K562 (cell line): ENCODE measurements at regions not wholly inside any gene's neighbourhood (a gene's known extent, or its start where the extent isn't known, plus 50 kb on each side); places are given as distances from the start of the nearest gene placed in this dataset.

Experiments used
- ATAC-seq: fragments of 200-7000 bp; cut with Tn5 transposase; 3 replicates; pipeline ENCODE4 v1.9.1; 2020; ENCODE audit warnings: moderate library complexity
- BruUV-seq: library from RNA; stranded (reverse); fragments of 400-500 nt; replicated peaks from 2 replicates; lab custom pipeline; 2021; lab: Mats Ljungman, UMichigan
- CTCF ChIA-PET: fragments of 300-600 bp; formaldehyde crosslinking; extraction: SDS; loops from one replicate; lab custom pipeline; 2021; ENCODE audit warnings: low intra/inter-chr PET ratio; lab: Yijun Ruan, JAX
- POLR2A ChIA-PET: fragments of 300-600, 350-650 bp; sonication (Branson Sonifier 250); formaldehyde crosslinking; extraction: SDS; loops from one replicate; lab custom pipeline; 2021; ENCODE audit warnings: antibody characterized with exemption, inconsistent platforms; lab: Yijun Ruan, JAX
- DNase-seq, 4 experiments: peaks; one replicate each; pipeline versions ENCODE4 v3.0.0 to v3.0.0-alpha.2; 2011 to 2018; ENCODE audit warnings: low spot score in 3 of 4, mixed read lengths in 3 of 4; ENCODE audit errors: extremely low read depth in 1 of 4
- FAIRE-seq: peaks from 2 replicates; lab custom pipeline; 2011; peaks lifted over from hg19 to GRCh38; lab: Jason Lieb, UNC
- H2AFZ ChIP-seq: 2 replicates; pipeline ENCODE4 v1.6.0; 2011; ENCODE audit warnings: low read depth, low read length, control low read depth, inconsistent platforms
- H3K27ac ChIP-seq: fragments of 200-600 bp; 3 replicates; pipeline ENCODE4 v1.8.0; 2011; ENCODE audit warnings: low read depth, mild to moderate bottlenecking, control low read depth, inconsistent platforms, low read length, moderate library complexity, mixed read lengths; ENCODE audit errors: extremely low read depth
- H3K27me3 ChIP-seq, 2 experiments: fragments of 300-600 bp in 1 of 2; 2 replicates in 1 of 2; 3 replicates in 1 of 2; pipeline versions ENCODE4 v1.6.0 to v1.8.0; 2011; ENCODE audit warnings: inconsistent platforms in 2 of 2, low read length in 2 of 2, mild to moderate bottlenecking in 1 of 2, mixed read lengths in 1 of 2, moderate library complexity in 1 of 2; ENCODE audit not compliant: control insufficient read depth in 2 of 2, insufficient read depth in 2 of 2
- H3K36me3 ChIP-seq: fragments of 300-600 bp; 3 replicates; pipeline ENCODE4 v1.8.0; 2011; ENCODE audit warnings: mild to moderate bottlenecking, low read length, inconsistent platforms; ENCODE audit not compliant: control insufficient read depth, insufficient read depth
- H3K4me1 ChIP-seq, 2 experiments: fragments of 200-600 bp in 1 of 2; replicated peaks in 1 of 2; 2 replicates in 1 of 2; 3 replicates in 1 of 2; pipeline versions ENCODE4 v1.5.1 to v1.8.0; 2011; ENCODE audit warnings: inconsistent platforms in 2 of 2, low read length in 2 of 2, mild to moderate bottlenecking in 1 of 2, mixed read lengths in 1 of 2, moderate library complexity in 1 of 2; ENCODE audit not compliant: control insufficient read depth in 2 of 2, insufficient read depth in 2 of 2
- H3K4me2 ChIP-seq: 2 replicates; pipeline ENCODE4 v1.6.1; 2011; ENCODE audit warnings: low read length, control low read depth, inconsistent platforms, mixed read lengths; ENCODE audit not compliant: insufficient read depth
- H3K4me3 ChIP-seq: fragments of 200-600 bp; sonication (generic), shearing (Covaris generic); 2 replicates; pipeline ENCODE4 v1.5.1; 2016; ENCODE audit warnings: control low read depth, inconsistent platforms
- H3K79me2 ChIP-seq: fragments of 200-600 bp; 3 replicates; pipeline ENCODE4 v1.8.0; 2011; ENCODE audit warnings: low read length, inconsistent platforms; ENCODE audit not compliant: control insufficient read depth, insufficient read depth
- H3K9ac ChIP-seq, 2 experiments: 2 replicates each; pipeline versions ENCODE4 v1.6.0 to v1.6.1; 2011; ENCODE audit warnings: low read depth in 2 of 2, low read length in 2 of 2, control low read depth in 1 of 2, inconsistent platforms in 1 of 2, mild to moderate bottlenecking in 1 of 2, mixed read lengths in 1 of 2; ENCODE audit not compliant: insufficient read depth in 1 of 2
- H3K9me1 ChIP-seq: one replicate; pipeline ENCODE4 v1.6.0; 2011; ENCODE audit warnings: inconsistent platforms, mild to moderate bottlenecking, low read length, moderate library complexity; ENCODE audit not compliant: control insufficient read depth, insufficient read depth
- H3K9me3 ChIP-seq: replicated peaks from 2 replicates; pipeline ENCODE4 v1.5.1; 2011; ENCODE audit warnings: low read depth, low read length, inconsistent platforms; ENCODE audit not compliant: control insufficient read depth, insufficient read depth
- H4K20me1 ChIP-seq: replicated peaks from 2 replicates; pipeline ENCODE4 v1.6.1; 2011; ENCODE audit warnings: low read length, inconsistent platforms, mixed read lengths; ENCODE audit not compliant: control insufficient read depth, insufficient read depth
- BCL6 ChIP-seq: fragments of 250-450 bp; sonication (Bioruptor Pico); IDR thresholded peaks from 2 replicates; pipeline ENCODE4 v1.4.0; 2020
- CBX2 ChIP-seq: fragments of 200-600 bp; sonication (generic); IDR thresholded peaks from one replicate; pipeline ENCODE4 v1.6.1; 2012; ENCODE audit warnings: mild to moderate bottlenecking, low read length, inconsistent platforms; ENCODE audit not compliant: insufficient read depth, poor library complexity, severe bottlenecking
- L3MBTL2 ChIP-seq: fragments of 450-650 bp; IDR thresholded peaks from 2 replicates; pipeline ENCODE4 v1.6.1; 2016; ENCODE audit warnings: mild to moderate bottlenecking, moderate library complexity
- MTA3 ChIP-seq: fragments of 450-650 bp; formaldehyde crosslinking; IDR thresholded peaks from 2 replicates; pipeline ENCODE4 v1.6.1; 2017; ENCODE audit warnings: mild to moderate bottlenecking, borderline replicate concordance
- NBN ChIP-seq: fragments of 450-650 bp; IDR thresholded peaks from 2 replicates; pipeline ENCODE4 v1.6.1; 2016; ENCODE audit warnings: low read depth, mild to moderate bottlenecking
- NRF1 ChIP-seq, 2 experiments: fragments of 450-650 bp; IDR thresholded peaks in 1 of 2; conservative IDR thresholded peaks in 1 of 2; 2 replicates each; pipeline ENCODE4 v1.6.1; 2014; ENCODE audit warnings: mild to moderate bottlenecking in 2 of 2
- POLR2A ChIP-seq: fragments of 450-650 bp; conservative IDR thresholded peaks from 2 replicates; pipeline ENCODE4 v1.6.1; 2016
- SMAD1 ChIP-seq: fragments of 150-350 bp; IDR thresholded peaks from 2 replicates; pipeline ENCODE4 v1.6.1; 2014; ENCODE audit warnings: low read length, low read depth; ENCODE audit not compliant: partially characterized antibody
- SP2 ChIP-seq: IDR thresholded peaks from 2 replicates; pipeline ENCODE4 v1.6.1; 2011; ENCODE audit warnings: mild to moderate bottlenecking, low read depth, low read length, moderate library complexity; ENCODE audit not compliant: poor library complexity, severe bottlenecking; ENCODE audit errors: extremely low read depth
- TEAD2 ChIP-seq: fragments of 450-650 bp; IDR thresholded peaks from 2 replicates; pipeline ENCODE4 v1.6.1; 2016; ENCODE audit warnings: missing genetic modification characterization, control low read depth, missing compliant biosample characterization
- TRIM28 ChIP-seq: fragments of 450-650 bp; IDR thresholded peaks from 2 replicates; pipeline ENCODE4 v1.6.1; 2017
- WGBS: fragments of 100-300 bp; shearing (Covaris generic); methylation state at CpG from one replicate; pipeline ENCODE4 v1.1.6; 2016; ENCODE audit warnings: low coverage, mixed read lengths; ENCODE audit not compliant: insufficient coverage; ENCODE audit errors: missing lambda C conversion rate; 5-methylcytosine and 5-hydroxymethylcytosine counted together
- in situ Hi-C: fragments of 300-500 bp; cut with MboI; formaldehyde crosslinking; loops from 4 replicates; pipeline ENCODE4 v1.15.0; 2018; ENCODE audit warnings: inconsistent platforms, mixed read lengths
- intact Hi-C: fragments of 100-400 bp; cut with micrococcal nuclease; formaldehyde crosslinking; loops from 2 replicates; pipeline ENCODE4 v1.14.2; 2022
- TF ChIP-seq, protein P1 (sequence below): sonication (generic); formaldehyde crosslinking; IDR thresholded peaks from 2 replicates; pipeline ENCODE4 v1.8.1; 2022; ENCODE audit warnings: missing genetic modification reagents
- TF ChIP-seq, protein P2 (sequence below): fragments of 250-450 bp; sonication (Bioruptor Pico); IDR thresholded peaks from 2 replicates; pipeline ENCODE4 v1.4.0; 2020; ENCODE audit warnings: borderline replicate concordance

DNA sequence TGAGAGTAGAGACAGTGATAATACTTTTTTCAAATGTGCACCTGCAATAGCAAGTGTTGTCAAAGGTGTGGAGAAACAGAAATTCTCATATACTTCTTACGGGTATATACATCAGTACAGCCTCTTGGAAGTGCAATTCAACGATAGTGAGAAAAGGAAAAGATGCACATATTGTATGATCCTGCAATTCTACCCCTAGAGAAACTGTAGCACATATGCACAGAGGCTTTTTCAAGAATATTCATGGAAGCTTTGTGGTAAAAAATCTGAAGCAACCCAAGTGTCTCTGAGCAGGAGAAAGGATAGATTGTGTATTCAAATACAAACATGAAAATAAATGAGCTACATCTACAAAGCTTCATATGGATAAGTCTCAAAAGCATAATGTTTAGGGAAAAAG, 94.7 kb upstream of the PREP start (continued):
- no peak for TF ChIP-seq NBN
- TF ChIP-seq, protein P1, sequence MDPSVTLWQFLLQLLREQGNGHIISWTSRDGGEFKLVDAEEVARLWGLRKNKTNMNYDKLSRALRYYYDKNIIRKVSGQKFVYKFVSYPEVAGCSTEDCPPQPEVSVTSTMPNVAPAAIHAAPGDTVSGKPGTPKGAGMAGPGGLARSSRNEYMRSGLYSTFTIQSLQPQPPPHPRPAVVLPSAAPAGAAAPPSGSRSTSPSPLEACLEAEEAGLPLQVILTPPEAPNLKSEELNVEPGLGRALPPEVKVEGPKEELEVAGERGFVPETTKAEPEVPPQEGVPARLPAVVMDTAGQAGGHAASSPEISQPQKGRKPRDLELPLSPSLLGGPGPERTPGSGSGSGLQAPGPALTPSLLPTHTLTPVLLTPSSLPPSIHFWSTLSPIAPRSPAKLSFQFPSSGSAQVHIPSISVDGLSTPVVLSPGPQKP (CRISPR knock-in tag), result no peak
- TF ChIP-seq SMAD1, result no peak
- no peak for TF ChIP-seq TRIM28
- TF ChIP-seq POLR2A, result no peak
- no peak for TF ChIP-seq CBX2

DNA sequence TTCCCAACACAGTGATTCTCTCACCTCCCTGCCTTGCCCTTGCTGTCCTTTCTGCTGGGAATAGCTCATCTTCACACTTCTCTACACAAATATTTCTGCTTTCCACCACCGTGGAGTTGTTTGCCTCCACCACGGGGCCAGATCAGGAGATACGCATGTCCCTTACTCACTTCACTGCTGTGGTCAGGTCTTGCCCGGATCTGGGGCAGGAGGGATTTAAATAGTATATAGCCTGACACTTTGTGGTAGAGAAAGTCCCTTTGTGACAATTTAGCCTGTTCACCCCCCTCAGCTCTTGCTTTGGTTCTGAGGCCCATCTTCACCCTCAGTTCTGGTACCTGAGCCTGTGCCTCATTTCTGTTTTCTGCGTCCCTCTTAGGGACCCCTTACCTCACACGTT, 92.6 kb upstream of the PREP start:
- CTCF ChIA-PET, result no interaction called here
- H4K20me1 ChIP-seq, result no peaks in the 10 kb centered on the region
- H3K27ac ChIP-seq, result no peak overlapping the region

More for the DNA sequence above, 92.6 kb upstream of the PREP start:
- Histone ChIP-seq H3K9me1 (no peaks in the 10 kb centered on the region), H2AFZ (no peak overlapping the region), H3K9me3 (no peaks in the 10 kb centered on the region), H3K36me3 (no peaks in the 10 kb centered on the region), H3K79me2 (no peaks in the 10 kb centered on the region), H3K9ac (no peak overlapping the region), H3K4me2 (no peak overlapping the region), H3K4me3 (no peak overlapping the region), H3K4me1 (no peaks in the 10 kb centered on the region), H3K27me3 (peaks cover 6 to 14% of the 10 kb centered on the region in 2 experiments; a peak in 4 of 5 replicates)
- FAIRE-seq (no peak), DNase-seq (no peak), ATAC-seq (no peak)
- BruUV-seq, result no TSS peak
- intact Hi-C loops (no loop called here), in situ Hi-C loops (no loop called here)
- POLR2A ChIA-PET, result no interaction called here
- WGBS, result 3% methylated on average over 6 of the region's 6 CpGs
- TF ChIP-seq, protein P2, sequence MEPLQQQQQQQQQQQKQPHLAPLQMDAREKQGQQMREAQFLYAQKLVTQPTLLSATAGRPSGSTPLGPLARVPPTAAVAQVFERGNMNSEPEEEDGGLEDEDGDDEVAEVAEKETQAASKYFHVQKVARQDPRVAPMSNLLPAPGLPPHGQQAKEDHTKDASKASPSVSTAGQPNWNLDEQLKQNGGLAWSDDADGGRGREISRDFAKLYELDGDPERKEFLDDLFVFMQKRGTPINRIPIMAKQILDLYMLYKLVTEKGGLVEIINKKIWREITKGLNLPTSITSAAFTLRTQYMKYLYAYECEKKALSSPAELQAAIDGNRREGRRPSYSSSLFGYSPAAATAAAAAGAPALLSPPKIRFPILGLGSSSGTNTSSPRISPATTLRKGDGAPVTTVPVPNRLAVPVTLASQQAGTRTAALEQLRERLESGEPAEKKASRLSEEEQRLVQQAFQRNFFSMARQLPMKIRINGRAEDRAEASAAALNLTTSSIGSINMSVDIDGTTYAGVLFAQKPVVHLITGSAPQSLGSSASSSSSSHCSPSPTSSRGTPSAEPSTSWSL (CRISPR knock-in tag), result no peak
- TF ChIP-seq L3MBTL2 (peak; percentile 45; the same call in 1 of the 2 replicates), NRF1 (conservative IDR thresholded peaks at IDR 0.05 in 1 of 2, IDR thresholded peaks at IDR 0.05 in 1 of 2) (peak in 1 of 2 experiments; percentile 53; a peak in 2 of 4 replicates), MTA3 (no peak), SP2 (no peak), BCL6 (CRISPR knock-in tag) (no peak), TEAD2 (tag) (no peak)
